Lower lobe of right lung (tissue), 2 donors: ENCODE measurements at regions not wholly inside any gene's neighbourhood (a gene's known extent, or its start where the extent isn't known, plus 50 kb on each side); places are given as distances from the start of the nearest gene placed in this dataset.

ENCODE experiments used
- ATAC-seq, 2 donors: fragments of 200-7000 bp; cut with Tn5 transposase; one replicate each; pipeline ENCODE4 v1.9.1; 2020 to 2022; ENCODE audit warnings: mild to moderate bottlenecking in 2 of 2, moderate library complexity in 2 of 2
- DNase-seq: peaks from one replicate; pipeline ENCODE4 v3.0.0-alpha.2; 2020
- H3K27ac ChIP-seq: fragments of 200-600 bp; one replicate; pipeline ENCODE4 v1.8.0; 2022
- H3K27me3 ChIP-seq: fragments of 200-600 bp; one replicate; pipeline ENCODE4 v1.8.0; 2022; ENCODE audit warnings: low read depth
- H3K36me3 ChIP-seq: fragments of 200-600 bp; one replicate; pipeline ENCODE4 v1.8.0; 2022; ENCODE audit warnings: mild to moderate bottlenecking
- H3K4me1 ChIP-seq: fragments of 200-600 bp; one replicate; pipeline ENCODE4 v1.8.0; 2022
- H3K4me3 ChIP-seq: fragments of 200-600 bp; one replicate; pipeline ENCODE4 v1.8.0; 2022; ENCODE audit warnings: mild to moderate bottlenecking
- H3K9me3 ChIP-seq: fragments of 200-600 bp; one replicate; pipeline ENCODE4 v1.8.0; 2022
- CTCF ChIP-seq: fragments of 200-600 bp; IDR thresholded peaks from one replicate; pipeline ENCODE4 v1.8.0; 2022; ENCODE audit warnings: antibody characterized with exemption, mild to moderate bottlenecking
- intact Hi-C: fragments of 100-400 bp; cut with DNase I; formaldehyde crosslinking; loops from one replicate; pipeline ENCODE4 v1.11.0; 2022
- donor health status: DM: no; HTN: yes; CAD: no; lungs with severe emphysema.

- Histone ChIP-seq H3K9me3 (no peaks in the 10 kb centered on the region), H3K27me3 (no peaks in the 10 kb centered on the region), H3K27ac (no peak overlapping the region), H3K4me1 (no peaks in the 10 kb centered on the region), H3K4me3 (no peak overlapping the region), H3K36me3 (no peaks in the 10 kb centered on the region)
- ATAC-seq (no peak), DNase-seq (no peak)
- no peak for TF ChIP-seq CTCF
- intact Hi-C loops = no loop called here
These were observed 84.7 kb downstream of the URB2 start for GRCh38 chr1:229710746-229711145.

- H3K27me3 ChIP-seq = no peaks in the 10 kb centered on the region
- intact Hi-C loops = no loop called here
- no peak overlapping the region for H3K27ac ChIP-seq
- no peaks in the 10 kb centered on the region for H3K9me3 ChIP-seq
- TF ChIP-seq CTCF = no peak
- H3K36me3 ChIP-seq = no peaks in the 10 kb centered on the region
- ATAC-seq = no peak
- no peak overlapping the region for H3K4me3 ChIP-seq
- no peaks in the 10 kb centered on the region for H3K4me1 ChIP-seq
- no peak for DNase-seq
These were observed 88.3 kb downstream of the URB2 start for GRCh38 chr1:229714306-229714705.

- DNase-seq (no peak), ATAC-seq (peak; percentile 52 to 67)
- Histone ChIP-seq H3K4me3 (no peak overlapping the region), H3K36me3 (no peaks in the 10 kb centered on the region), H3K4me1 (no peaks in the 10 kb centered on the region), H3K27ac (no peak overlapping the region), H3K9me3 (no peaks in the 10 kb centered on the region), H3K27me3 (no peaks in the 10 kb centered on the region)
- intact Hi-C loops = no loop called here
- TF ChIP-seq CTCF = peak; percentile 40
These were observed 89.0 kb downstream of the URB2 start for GRCh38 chr1:229714964-229715603.

- Histone ChIP-seq H3K4me3 (no peak overlapping the region), H3K4me1 (no peaks in the 10 kb centered on the region), H3K36me3 (no peaks in the 10 kb centered on the region), H3K27ac (no peak overlapping the region), H3K9me3 (no peaks in the 10 kb centered on the region), H3K27me3 (no peaks in the 10 kb centered on the region)
- no peak for TF ChIP-seq CTCF
- ATAC-seq (no peak), DNase-seq (no peak)
- intact Hi-C loops = no loop called here
These were observed 90.0 kb downstream of the URB2 start for GRCh38 chr1:229716069-229716468.

GRCh38 chr1:229716704-229717103 lies 90.7 kb downstream of the URB2 start:
- ATAC-seq (no peak), DNase-seq (no peak)
- intact Hi-C loops = no loop called here
- H3K9me3 ChIP-seq = no peaks in the 10 kb centered on the region
- H3K27me3 ChIP-seq = no peaks in the 10 kb centered on the region
- no peaks in the 10 kb centered on the region for H3K4me1 ChIP-seq
- no peak overlapping the region for H3K27ac ChIP-seq
- no peak overlapping the region for H3K4me3 ChIP-seq
- H3K36me3 ChIP-seq = no peaks in the 10 kb centered on the region
- no peak for TF ChIP-seq CTCF
